BLaER1 treated with 17β-estradiol and CSF1 and Interleukin-3, amounts not matched to agents 10 nM and 100 nM (cell line): ENCODE measurements at regions not wholly inside any gene's neighbourhood (a gene's known extent, or its start where the extent isn't known, plus 50 kb on each side); places are given as distances from the start of the nearest gene placed in this dataset.

Experiments used
- H3K27ac ChIP-seq, 11 experiments: shearing (Covaris generic); formaldehyde crosslinking; 2 replicates each; pipeline ENCODE4 v1.8.1; 2022
- H3K27me3 ChIP-seq, 11 experiments: shearing (Covaris generic); formaldehyde crosslinking; 2 replicates each; pipeline ENCODE4 v1.8.1; 2022
- H3K36me3 ChIP-seq, 11 experiments: shearing (Covaris generic); formaldehyde crosslinking; 2 replicates each; pipeline ENCODE4 v1.8.1; 2022
- H3K4me1 ChIP-seq, 10 experiments: shearing (Covaris generic); formaldehyde crosslinking; 2 replicates each; pipeline ENCODE4 v1.8.1; 2022
- H3K4me2 ChIP-seq, 11 experiments: shearing (Covaris generic); formaldehyde crosslinking; 2 replicates each; pipeline ENCODE4 v1.8.1; 2022
- H3K4me3 ChIP-seq, 10 experiments: shearing (Covaris generic); formaldehyde crosslinking; 2 replicates each; pipeline ENCODE4 v1.8.1; 2022
- H3K9ac ChIP-seq, 11 experiments: shearing (Covaris generic); formaldehyde crosslinking; 2 replicates each; pipeline ENCODE4 v1.8.1; 2022
- H3K9me3 ChIP-seq, 11 experiments: shearing (Covaris generic); formaldehyde crosslinking; replicated peaks in 1 of 11; 2 replicates each; pipeline ENCODE4 v1.8.1; 2022
- H4K20me1 ChIP-seq, 11 experiments: shearing (Covaris generic); formaldehyde crosslinking; 2 replicates each; pipeline ENCODE4 v1.8.1; 2022
- Cebpa-rat ChIP-seq, 11 experiments: shearing (Covaris generic); IDR thresholded peaks; 2 replicates each; pipeline ENCODE4 v1.8.1; 2022

DNA sequence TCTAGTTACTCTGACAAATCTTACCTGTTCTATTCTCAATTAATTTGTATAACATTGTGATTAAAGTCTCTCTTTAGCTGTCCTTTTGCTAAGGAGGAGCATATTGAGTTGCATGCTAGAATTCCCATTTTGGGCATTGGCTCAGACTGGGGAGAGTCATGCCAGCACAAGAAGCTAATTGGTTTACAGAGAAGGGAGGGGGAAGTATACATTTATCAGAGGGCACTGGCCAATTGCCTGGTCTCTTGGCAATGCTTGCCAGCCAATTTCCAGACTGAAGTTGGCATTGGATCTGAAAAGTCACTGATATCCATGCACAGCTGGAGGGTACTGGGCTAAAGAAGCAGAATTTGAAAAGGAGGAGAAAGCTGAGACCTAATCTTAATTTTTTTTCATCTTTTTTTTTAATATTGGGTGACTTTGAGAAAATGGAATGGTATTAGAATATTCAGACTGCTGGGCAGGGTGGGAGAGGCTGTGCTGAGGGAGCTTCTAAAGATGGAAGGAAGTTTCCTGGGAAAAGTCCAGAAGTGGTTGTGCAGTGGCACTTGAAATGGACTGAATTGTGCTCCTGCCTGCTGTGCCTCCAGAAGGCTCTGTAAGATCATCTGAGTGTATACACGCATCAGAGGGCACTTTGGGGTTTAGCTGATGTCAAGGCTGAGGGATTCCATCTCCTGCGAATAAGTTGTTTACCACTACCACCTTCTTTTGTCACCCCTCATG lies 365.2 kb upstream of the DPH6 start:
- no peak for TF ChIP-seq Cebpa-rat (IDR thresholded peaks at IDR 0.05)
- Histone ChIP-seq H3K4me3 (no peak overlapping the region), H3K9me3 (peaks cover 0 to 15% (median 10%) of the 10 kb centered on the region in 11 experiments; a peak in 17 of 22 replicates), H3K9ac (no peak overlapping the region), H3K27me3 (no peaks in the 10 kb centered on the region), H3K27ac (no peak overlapping the region), H3K36me3 (no peaks in the 10 kb centered on the region), H4K20me1 (no peaks in the 10 kb centered on the region), H3K4me1 (no peaks in the 10 kb centered on the region), H3K4me2 (no peak overlapping the region)

DNA sequence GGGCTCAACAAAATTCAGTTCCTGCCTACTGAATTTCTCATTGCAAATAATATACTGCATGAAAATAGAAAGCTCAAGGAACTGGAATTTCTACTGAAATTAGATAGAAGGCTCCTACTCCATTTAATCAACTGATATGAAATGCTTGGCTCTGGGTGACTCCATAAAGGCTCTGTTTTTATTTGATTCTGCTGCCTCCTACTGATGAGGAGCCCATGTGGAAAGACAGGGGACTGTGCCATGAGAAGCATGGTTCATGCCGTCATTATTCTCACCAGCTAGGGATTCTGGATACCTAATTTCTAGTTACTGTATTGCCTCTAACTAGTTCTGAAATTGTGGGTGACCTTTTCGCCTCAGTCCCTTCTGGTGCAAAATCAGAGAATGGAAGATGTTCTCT lies 366.2 kb upstream of the DPH6 start:
- no peaks in the 10 kb centered on the region for H3K27me3 ChIP-seq
- no peak overlapping the region for H3K27ac ChIP-seq
- H3K4me2 ChIP-seq, result no peak overlapping the region
- TF ChIP-seq Cebpa-rat (IDR thresholded peaks at IDR 0.05), result no peak
- no peaks in the 10 kb centered on the region for H3K4me1 ChIP-seq
- peaks cover 0 to 15% (median 10%) of the 10 kb centered on the region in 11 experiments; a peak in 17 of 22 replicates for H3K9me3 ChIP-seq
- no peak overlapping the region for H3K4me3 ChIP-seq
- no peaks in the 10 kb centered on the region for H4K20me1 ChIP-seq
- H3K9ac ChIP-seq, result no peak overlapping the region
- H3K36me3 ChIP-seq, result no peaks in the 10 kb centered on the region

DNA sequence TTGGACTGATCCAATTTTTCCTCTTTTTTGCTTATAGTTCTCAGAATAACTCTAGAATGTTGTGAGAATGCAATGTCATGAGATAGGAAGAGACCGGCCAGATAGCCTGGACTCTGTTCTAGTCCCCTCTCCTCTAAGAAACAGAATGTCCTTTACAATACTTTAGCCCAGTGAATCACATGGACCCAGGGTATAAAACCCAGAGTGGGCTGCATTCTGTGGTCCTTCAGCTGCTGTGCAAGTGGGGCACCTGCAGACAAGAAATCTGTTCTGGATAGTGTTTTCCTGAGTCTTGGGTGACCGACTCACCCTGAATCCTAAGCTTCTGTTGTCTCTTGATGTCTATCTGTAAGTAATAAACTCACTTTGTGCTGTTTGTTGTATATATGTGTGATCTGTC lies 368.6 kb upstream of the DPH6 start:
- Histone ChIP-seq H3K9me3 (peaks cover 0 to 15% (median 10%) of the 10 kb centered on the region in 11 experiments; a peak in 17 of 22 replicates), H3K36me3 (no peaks in the 10 kb centered on the region), H3K27ac (no peak overlapping the region), H3K4me1 (no peaks in the 10 kb centered on the region), H3K9ac (no peak overlapping the region), H4K20me1 (no peaks in the 10 kb centered on the region), H3K4me3 (no peak overlapping the region), H3K4me2 (no peak overlapping the region), H3K27me3 (no peaks in the 10 kb centered on the region)
- TF ChIP-seq Cebpa-rat (IDR thresholded peaks at IDR 0.05), result no peak

DNA sequence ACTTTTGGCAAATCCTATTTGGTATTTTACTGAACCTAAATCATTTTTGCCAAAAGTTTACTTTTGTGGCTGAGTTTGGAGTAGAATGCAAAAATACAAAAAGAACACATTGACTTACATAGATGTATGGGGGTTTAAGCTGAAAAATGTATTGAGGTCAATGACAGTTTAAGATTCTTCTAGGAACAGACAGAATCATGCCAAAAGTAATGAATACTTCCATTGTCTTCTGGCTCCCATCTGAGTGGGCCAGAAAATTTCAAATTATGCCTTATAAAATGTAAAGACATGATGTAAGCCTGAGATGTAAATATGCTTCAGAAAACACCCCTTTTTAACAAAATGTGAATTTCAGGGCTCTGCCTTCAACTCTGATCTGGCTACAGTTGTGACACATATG lies 375.1 kb upstream of the DPH6 start:
- Histone ChIP-seq H3K27ac (no peak overlapping the region), H3K36me3 (no peaks in the 10 kb centered on the region), H3K9ac (no peak overlapping the region), H4K20me1 (no peaks in the 10 kb centered on the region), H3K4me3 (no peak overlapping the region), H3K9me3 (no peaks in the 10 kb centered on the region), H3K4me1 (no peaks in the 10 kb centered on the region), H3K4me2 (no peak overlapping the region), H3K27me3 (no peaks in the 10 kb centered on the region)
- no peak for TF ChIP-seq Cebpa-rat (IDR thresholded peaks at IDR 0.05)

DNA sequence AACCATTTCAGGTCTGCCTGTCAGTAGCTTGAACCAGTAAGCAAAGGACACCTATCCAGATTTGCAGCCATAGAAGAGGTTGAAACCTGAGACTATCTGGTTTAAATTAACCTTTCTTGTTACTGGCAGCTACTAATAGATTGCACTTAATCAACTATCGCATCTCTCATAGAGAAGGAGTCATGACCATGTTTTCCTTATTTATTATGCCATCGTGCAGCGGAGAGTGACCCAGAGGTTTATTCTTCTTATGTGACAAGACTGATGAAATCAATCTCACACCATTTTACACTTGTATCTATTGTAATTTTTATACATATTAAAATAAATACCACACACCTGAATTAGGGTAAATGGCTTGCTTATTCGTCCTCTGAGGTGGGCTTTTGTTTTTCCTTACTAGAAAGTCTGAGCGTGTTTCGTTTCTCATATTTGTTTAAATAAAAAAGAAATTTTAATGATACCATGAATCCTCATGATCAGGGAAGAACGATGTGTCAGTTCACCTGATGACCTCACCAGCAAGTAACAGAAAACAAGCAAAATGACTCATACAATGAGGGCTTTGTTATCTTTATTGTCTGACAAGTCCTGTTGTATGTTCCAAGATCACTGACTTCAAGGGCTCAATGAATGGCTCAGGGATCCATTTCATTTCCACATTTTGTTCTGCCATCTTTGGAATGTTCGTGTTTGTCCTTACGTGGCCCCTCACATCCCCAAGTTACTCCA lies 379.5 kb upstream of the DPH6 start:
- no peaks in the 10 kb centered on the region for H3K4me1 ChIP-seq
- H3K36me3 ChIP-seq, result no peaks in the 10 kb centered on the region
- no peaks in the 10 kb centered on the region for H4K20me1 ChIP-seq
- no peak overlapping the region for H3K4me2 ChIP-seq
- H3K27ac ChIP-seq, result no peak overlapping the region
- no peak overlapping the region for H3K4me3 ChIP-seq
- no peaks in the 10 kb centered on the region for H3K9me3 ChIP-seq
- no peak for TF ChIP-seq Cebpa-rat (IDR thresholded peaks at IDR 0.05)
- H3K27me3 ChIP-seq, result no peaks in the 10 kb centered on the region
- H3K9ac ChIP-seq, result no peak overlapping the region

DNA sequence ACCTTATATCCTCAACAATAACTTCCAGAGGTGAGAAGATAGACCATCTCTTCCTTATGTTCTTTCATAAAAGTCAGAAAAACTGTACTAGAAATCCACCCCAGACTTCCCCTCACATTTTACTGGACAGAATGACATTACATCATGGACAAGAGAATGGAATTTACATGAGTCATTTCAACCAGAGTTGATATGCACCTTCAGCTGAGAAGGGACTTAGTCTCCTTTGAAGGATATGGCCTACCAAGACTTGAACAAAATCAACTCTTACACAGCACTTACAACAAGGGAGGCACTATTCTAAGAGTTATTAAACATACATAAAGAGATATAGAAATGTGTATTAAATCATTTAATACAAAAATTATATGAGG lies 380.0 kb upstream of the DPH6 start:
- TF ChIP-seq Cebpa-rat (IDR thresholded peaks at IDR 0.05), result no peak
- no peaks in the 10 kb centered on the region for H3K9me3 ChIP-seq
- H3K9ac ChIP-seq, result no peak overlapping the region
- no peaks in the 10 kb centered on the region for H4K20me1 ChIP-seq
- H3K4me1 ChIP-seq, result no peaks in the 10 kb centered on the region
- H3K4me2 ChIP-seq, result no peak overlapping the region
- no peak overlapping the region for H3K4me3 ChIP-seq
- H3K36me3 ChIP-seq, result no peaks in the 10 kb centered on the region
- no peak overlapping the region for H3K27ac ChIP-seq
- no peaks in the 10 kb centered on the region for H3K27me3 ChIP-seq

DNA sequence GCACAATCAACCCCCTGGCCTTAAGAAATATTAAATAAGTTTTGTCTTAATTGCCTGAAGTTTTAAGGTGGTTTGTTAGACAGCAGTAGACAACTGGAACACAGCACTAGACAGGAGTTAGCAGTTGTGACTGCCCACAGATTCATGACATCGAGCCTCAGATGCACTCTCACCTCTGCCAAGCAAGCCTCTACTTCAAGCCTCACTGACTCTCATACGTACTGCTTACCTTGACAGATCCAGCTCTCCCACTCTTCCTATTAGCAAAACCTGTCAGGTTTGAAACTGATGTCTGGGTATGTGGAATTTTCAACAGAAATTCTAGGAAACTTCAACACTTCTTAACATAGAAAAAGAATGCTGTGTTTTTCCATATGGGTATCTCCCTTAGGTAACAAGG lies 382.9 kb upstream of the DPH6 start:
- Histone ChIP-seq H3K27ac (no peak overlapping the region), H3K4me3 (no peak overlapping the region), H3K36me3 (no peaks in the 10 kb centered on the region), H3K9me3 (no peaks in the 10 kb centered on the region), H4K20me1 (no peaks in the 10 kb centered on the region), H3K4me1 (no peaks in the 10 kb centered on the region), H3K9ac (no peak overlapping the region), H3K27me3 (no peaks in the 10 kb centered on the region), H3K4me2 (no peak overlapping the region)
- TF ChIP-seq Cebpa-rat (IDR thresholded peaks at IDR 0.05), result no peak

DNA sequence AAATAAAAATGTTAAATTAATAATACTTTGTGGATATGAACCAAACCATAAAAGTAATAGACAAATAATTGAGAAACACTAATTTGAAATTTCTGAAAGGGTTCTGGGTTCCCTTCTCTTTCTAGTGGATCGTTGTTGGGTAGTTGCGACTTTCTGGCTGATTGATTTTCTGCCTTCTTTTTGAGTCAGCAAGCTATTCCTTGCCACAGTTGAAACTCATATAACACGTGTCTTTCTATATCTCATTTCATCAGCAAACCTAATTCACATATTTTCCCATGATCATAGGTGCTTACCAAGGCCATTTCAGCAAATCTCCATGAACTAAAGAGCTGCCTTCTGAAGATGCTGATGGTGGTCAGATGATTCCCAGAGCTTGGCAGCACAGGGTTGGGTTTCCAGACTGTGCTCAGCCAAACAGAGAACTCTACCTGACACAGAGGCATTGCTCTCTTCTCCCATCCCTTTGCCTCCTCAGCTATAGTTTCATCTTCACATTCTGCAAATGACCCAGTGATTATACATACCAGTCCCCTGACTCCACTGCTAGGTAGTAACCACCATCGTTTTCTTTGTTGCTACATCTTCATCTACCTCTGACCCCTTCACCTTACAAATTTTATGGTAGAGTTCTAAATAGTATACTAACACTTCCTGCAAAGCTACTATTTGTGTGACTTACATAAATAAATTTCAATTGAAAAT lies 383.9 kb upstream of the DPH6 start:
- H3K4me1 ChIP-seq, result no peaks in the 10 kb centered on the region
- H3K36me3 ChIP-seq, result no peaks in the 10 kb centered on the region
- H3K27me3 ChIP-seq, result no peaks in the 10 kb centered on the region
- H3K27ac ChIP-seq, result no peak overlapping the region
- no peak overlapping the region for H3K4me2 ChIP-seq
- H3K4me3 ChIP-seq, result no peak overlapping the region
- no peak for TF ChIP-seq Cebpa-rat (IDR thresholded peaks at IDR 0.05)
- no peaks in the 10 kb centered on the region for H4K20me1 ChIP-seq
- no peak overlapping the region for H3K9ac ChIP-seq
- no peaks in the 10 kb centered on the region for H3K9me3 ChIP-seq

DNA sequence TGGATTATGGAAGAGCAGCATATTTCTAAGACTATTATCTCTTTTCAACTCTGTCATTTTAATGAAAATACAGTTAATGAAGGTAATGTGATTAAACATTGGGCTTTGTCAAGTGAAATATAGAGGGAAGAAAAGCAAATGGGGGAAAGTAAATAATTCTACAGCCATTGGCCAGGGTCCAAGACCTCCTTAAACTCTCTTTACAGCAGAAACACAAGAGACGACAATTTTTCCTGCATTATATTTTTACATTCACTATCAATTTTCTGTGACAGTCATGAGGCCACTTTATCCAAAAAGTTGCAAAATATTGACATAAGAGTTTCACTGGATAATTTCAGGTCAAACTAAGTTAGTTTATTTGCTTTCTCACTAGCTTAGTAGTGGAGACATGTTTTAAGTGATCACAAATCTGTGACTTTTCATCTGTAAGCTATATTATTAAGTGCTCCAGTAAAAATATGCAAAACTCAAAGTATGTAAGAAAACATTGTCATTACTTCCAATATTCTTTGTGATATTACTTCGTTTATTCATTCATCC lies 385.9 kb upstream of the DPH6 start:
- no peaks in the 10 kb centered on the region for H4K20me1 ChIP-seq
- no peak for TF ChIP-seq Cebpa-rat (IDR thresholded peaks at IDR 0.05)
- no peaks in the 10 kb centered on the region for H3K4me1 ChIP-seq

More for the DNA sequence above, 385.9 kb upstream of the DPH6 start:
- Histone ChIP-seq H3K27ac (no peak overlapping the region), H3K9ac (no peak overlapping the region), H3K27me3 (no peaks in the 10 kb centered on the region), H3K9me3 (no peaks in the 10 kb centered on the region), H3K4me3 (no peak overlapping the region), H3K4me2 (no peak overlapping the region), H3K36me3 (no peaks in the 10 kb centered on the region)
